GM12891 (cell line): ENCODE measurements at regions not wholly inside any gene's neighbourhood (a gene's known extent, or its start where the extent isn't known, plus 50 kb on each side); places are given as distances from the start of the nearest gene placed in this dataset.

ENCODE experiments used
- PAX5 ChIP-seq: IDR thresholded peaks from 2 replicates; pipeline ENCODE4 v1.6.1; 2011; ENCODE audit warnings: low read length, moderate library complexity, mild to moderate bottlenecking; ENCODE audit not compliant: insufficient read depth, severe bottlenecking
- POLR2A ChIP-seq: IDR thresholded peaks from 2 replicates; pipeline ENCODE4 v1.6.1; 2011; ENCODE audit warnings: low read depth, low read length, control low read depth
- POLR2AphosphoS5 ChIP-seq: IDR thresholded peaks from 2 replicates; pipeline ENCODE4 v1.6.1; 2011; ENCODE audit warnings: low read depth, low read length, control low read depth
- POU2F2 ChIP-seq: IDR thresholded peaks from 2 replicates; pipeline ENCODE4 v1.6.1; 2011; ENCODE audit warnings: low read depth, mild to moderate bottlenecking, control low read depth, low read length, moderate library complexity
- SPI1 ChIP-seq: IDR thresholded peaks from 2 replicates; pipeline ENCODE4 v1.6.1; 2011; ENCODE audit warnings: low read depth, low read length, control low read depth

- TF ChIP-seq POLR2A (no peak), POU2F2 (no peak), POLR2AphosphoS5 (no peak), PAX5 (no peak), SPI1 (no peak)
Measured at GRCh38 chr6:157766901-157767774, 55.9 kb upstream of the SNX9 start.
